ENCODE measurements at regions not wholly inside any gene's neighbourhood (a gene's known extent, or its start where the extent isn't known, plus 50 kb on each side); places are given as distances from the start of the nearest gene placed in this dataset.
A peak's percentile ranks its signal among the peaks of the same experiment; 100 is the strongest.

DNA sequence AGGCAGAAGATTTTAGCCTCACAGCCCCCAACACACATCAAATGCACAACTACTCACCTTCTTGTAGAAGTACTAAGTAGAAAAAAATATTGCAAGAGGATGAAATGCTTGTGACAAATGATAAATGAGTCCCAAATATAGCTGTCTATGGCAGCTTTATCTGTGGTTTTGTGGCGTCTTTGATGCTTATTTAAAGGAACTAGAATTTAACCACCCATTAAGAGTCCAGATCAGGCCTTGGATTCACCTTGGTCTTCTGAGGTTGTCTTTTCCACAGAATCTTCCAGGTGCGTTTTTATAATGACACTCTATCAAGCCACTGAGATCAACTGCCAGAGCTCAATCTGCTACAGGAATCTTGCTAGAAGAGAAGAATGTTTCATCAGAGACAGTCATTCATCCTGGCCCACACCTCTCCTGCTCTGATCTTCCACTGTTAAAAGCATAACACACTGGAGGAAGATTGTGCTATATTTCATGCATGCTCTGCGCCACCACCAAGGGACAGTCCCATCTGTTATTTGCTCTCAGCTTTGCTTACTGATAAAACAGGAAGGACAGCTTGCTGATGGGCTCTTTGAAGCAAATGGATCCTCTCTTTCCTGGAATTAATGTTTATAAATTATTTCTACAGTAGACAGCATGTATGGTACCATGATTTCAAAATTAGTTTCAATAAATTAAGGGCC is 144.1 kb downstream of the SLC7A11 start:
- no peak overlapping the region for H3K27ac Mint-ChIP-seq (ENCODE audit: unreplicated experiment)
- no peaks in the 10 kb centered on the region for H3K9me3 Mint-ChIP-seq (ENCODE audit: low read depth)
- H3K27me3 Mint-ChIP-seq (ENCODE audit: low read depth) = no peaks in the 10 kb centered on the region
- no peaks in the 10 kb centered on the region for H3K36me3 Mint-ChIP-seq (ENCODE audit: low read depth)
- TF ChIP-seq, protein P1, sequence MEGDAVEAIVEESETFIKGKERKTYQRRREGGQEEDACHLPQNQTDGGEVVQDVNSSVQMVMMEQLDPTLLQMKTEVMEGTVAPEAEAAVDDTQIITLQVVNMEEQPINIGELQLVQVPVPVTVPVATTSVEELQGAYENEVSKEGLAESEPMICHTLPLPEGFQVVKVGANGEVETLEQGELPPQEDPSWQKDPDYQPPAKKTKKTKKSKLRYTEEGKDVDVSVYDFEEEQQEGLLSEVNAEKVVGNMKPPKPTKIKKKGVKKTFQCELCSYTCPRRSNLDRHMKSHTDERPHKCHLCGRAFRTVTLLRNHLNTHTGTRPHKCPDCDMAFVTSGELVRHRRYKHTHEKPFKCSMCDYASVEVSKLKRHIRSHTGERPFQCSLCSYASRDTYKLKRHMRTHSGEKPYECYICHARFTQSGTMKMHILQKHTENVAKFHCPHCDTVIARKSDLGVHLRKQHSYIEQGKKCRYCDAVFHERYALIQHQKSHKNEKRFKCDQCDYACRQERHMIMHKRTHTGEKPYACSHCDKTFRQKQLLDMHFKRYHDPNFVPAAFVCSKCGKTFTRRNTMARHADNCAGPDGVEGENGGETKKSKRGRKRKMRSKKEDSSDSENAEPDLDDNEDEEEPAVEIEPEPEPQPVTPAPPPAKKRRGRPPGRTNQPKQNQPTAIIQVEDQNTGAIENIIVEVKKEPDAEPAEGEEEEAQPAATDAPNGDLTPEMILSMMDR (IDR thresholded peaks at IDR 0.05) = no peak
- peaks cover 39% of the 10 kb centered on the region for H3K4me1 Mint-ChIP-seq (ENCODE audit: low read depth)
- no peak for DNase-seq (ENCODE audit: low spot score)
- no peak overlapping the region for H3K4me3 Mint-ChIP-seq (ENCODE audit: unreplicated experiment)

DNA sequence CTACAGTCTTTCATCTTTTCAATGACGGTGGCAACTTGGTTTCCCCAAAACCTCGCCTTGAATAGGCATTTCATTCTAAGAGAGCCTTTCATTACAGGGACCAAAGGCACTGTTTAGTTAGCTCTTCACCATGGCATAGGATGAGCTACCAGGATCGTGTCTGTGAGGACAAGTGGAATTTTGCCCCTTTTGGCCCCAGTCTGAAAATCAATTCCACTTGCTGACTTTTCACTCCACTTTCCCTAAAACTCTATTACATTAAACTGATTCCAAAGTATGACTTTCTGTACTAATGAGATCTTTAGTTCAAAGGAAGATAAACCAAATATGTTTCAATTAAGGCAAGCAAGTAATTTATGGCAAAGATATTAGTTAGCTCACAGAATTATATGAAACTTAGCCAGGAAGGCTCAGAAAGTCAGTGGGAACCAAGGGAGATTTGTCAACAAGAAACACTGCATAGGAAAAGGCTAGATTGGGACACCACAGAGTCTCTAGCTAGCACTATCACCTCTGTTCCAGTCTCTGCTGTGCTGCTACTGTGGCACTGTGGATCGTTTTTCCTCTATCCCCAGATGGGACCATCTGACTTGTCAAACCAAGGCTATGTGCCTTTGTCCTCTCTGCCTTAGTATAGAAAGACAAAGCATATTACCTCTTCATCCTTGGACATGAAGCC is 145.6 kb downstream of the SLC7A11 start:
- no peak overlapping the region for H3K4me3 Mint-ChIP-seq (ENCODE audit: unreplicated experiment)
- no peaks in the 10 kb centered on the region for H3K27me3 Mint-ChIP-seq (ENCODE audit: low read depth)
- H3K4me1 Mint-ChIP-seq (ENCODE audit: low read depth) = peaks cover 37% of the 10 kb centered on the region

DNA sequence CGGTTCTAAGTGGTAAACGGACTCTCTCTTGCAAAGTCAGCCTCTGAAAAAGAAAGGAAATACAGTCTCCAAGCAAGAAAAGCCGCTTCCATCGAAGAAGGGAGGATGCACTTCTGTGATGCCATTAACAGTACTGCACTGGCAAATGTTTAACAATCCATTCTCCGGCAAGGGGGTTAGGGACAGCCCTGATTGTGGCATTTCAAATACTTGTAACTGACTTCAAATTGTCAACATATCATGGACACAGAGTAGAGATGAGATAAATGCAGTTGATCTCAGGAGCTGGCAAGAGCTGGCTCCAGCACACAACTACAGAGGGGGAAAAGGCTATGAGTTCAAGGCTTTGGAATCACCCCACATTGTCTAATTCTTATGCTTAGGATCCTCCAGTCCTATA is 146.8 kb downstream of the SLC7A11 start:
- Mint-ChIP-seq H3K36me3 (ENCODE audit: low read depth) (no peaks in the 10 kb centered on the region), H3K9me3 (ENCODE audit: low read depth) (no peaks in the 10 kb centered on the region), H3K4me1 (ENCODE audit: low read depth) (peaks cover 39% of the 10 kb centered on the region), H3K27me3 (ENCODE audit: low read depth) (no peaks in the 10 kb centered on the region), H3K4me3 (ENCODE audit: unreplicated experiment) (no peak overlapping the region), H3K27ac (ENCODE audit: unreplicated experiment) (no peak overlapping the region)
- TF ChIP-seq, protein P1 (IDR thresholded peaks at IDR 0.05) = no peak
- no peak for DNase-seq (ENCODE audit: low spot score)

More for the DNA sequence above, 145.6 kb downstream of the SLC7A11 start:
- Mint-ChIP-seq H3K36me3 (ENCODE audit: low read depth) (no peaks in the 10 kb centered on the region), H3K9me3 (ENCODE audit: low read depth) (no peaks in the 10 kb centered on the region), H3K27ac (ENCODE audit: unreplicated experiment) (no peak overlapping the region)
- TF ChIP-seq, protein P1 (IDR thresholded peaks at IDR 0.05) = no peak
- DNase-seq (ENCODE audit: low spot score) = no peak

DNA sequence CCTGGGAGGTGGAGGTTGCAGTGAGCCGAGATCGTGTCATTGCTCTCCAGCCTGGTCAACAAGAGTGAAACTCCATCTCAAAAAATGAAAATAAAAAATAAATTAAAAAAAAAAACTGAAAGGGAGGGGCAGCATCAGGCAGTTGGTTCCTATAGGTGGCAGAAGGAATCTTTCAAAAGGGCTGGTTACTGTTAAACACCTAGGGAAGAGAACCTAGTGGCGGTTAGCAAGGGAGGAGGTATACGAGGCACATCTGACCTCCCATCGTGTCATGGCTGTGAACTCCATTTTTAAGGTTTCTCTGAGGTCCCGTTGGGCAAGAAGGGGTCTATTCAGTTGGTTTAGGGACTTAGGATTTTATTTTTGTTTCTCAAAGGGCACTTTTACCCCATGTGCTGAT is 150.1 kb downstream of the SLC7A11 start:
- H3K27ac Mint-ChIP-seq (ENCODE audit: unreplicated experiment) = no peak overlapping the region
- no peak overlapping the region for H3K4me3 Mint-ChIP-seq (ENCODE audit: unreplicated experiment)
- H3K27me3 Mint-ChIP-seq (ENCODE audit: low read depth) = no peaks in the 10 kb centered on the region
- no peak for DNase-seq (ENCODE audit: low spot score)
- H3K4me1 Mint-ChIP-seq (ENCODE audit: low read depth) = peaks cover 25% of the 10 kb centered on the region
- TF ChIP-seq, protein P1 (IDR thresholded peaks at IDR 0.05) = no peak
- no peaks in the 10 kb centered on the region for H3K9me3 Mint-ChIP-seq (ENCODE audit: low read depth)
- H3K36me3 Mint-ChIP-seq (ENCODE audit: low read depth) = no peaks in the 10 kb centered on the region

DNA sequence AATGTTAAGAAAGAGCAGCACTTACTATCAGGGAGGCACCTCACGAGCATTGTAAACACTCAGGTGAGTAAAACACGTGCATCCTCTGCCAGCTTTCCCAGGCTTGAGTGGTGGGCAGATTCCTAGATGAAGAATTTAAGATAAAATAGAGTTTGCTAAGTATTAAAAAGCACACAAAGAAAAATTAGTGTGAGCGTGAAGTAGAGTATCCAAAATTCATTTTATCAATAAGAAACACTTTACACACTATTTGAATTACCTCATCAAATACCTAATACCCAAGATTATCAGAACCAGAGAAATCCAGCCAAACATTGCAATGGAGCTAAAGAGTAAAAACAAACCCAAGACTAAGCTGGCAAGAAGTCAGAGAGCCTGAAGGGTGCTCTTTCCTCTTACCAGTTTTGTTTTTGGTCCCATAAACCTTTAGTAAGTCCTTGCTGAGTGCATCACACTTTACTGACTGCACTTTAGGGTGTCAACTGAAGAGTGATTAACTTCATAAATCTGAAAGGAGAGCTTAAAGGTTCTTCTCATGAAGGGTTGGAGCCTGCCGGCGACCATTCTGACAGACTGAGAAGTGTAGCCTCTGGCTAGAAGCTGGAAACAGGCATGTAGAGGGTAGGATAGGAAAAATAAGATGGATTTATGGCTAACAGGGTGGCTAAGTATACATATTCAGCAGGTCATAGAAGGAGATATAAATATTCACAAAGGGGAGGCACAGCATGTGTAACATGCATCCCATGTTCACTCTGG is 151.1 kb downstream of the SLC7A11 start:
- TF ChIP-seq, protein P1 (IDR thresholded peaks at IDR 0.05) = no peak
- Mint-ChIP-seq H3K9me3 (ENCODE audit: low read depth) (no peaks in the 10 kb centered on the region), H3K27ac (ENCODE audit: unreplicated experiment) (peak overlapping the region; percentile 25), H3K27me3 (ENCODE audit: low read depth) (no peaks in the 10 kb centered on the region), H3K36me3 (ENCODE audit: low read depth) (no peaks in the 10 kb centered on the region), H3K4me1 (ENCODE audit: low read depth) (peaks cover 35% of the 10 kb centered on the region), H3K4me3 (ENCODE audit: unreplicated experiment) (no peak overlapping the region)
- no peak for DNase-seq (ENCODE audit: low spot score)

Data from chondrocyte (in vitro differentiated cells).